Superior temporal gyrus (tissue), 1 donor: ENCODE measurements at regions not wholly inside any gene's neighbourhood (a gene's known extent, or its start where the extent isn't known, plus 50 kb on each side); places are given as distances from the start of the nearest gene placed in this dataset.

Source experiments
- DNase-seq: peaks from one replicate; pipeline ENCODE4 v3.0.0-alpha.2; 2016; ENCODE audit errors: extremely low spot score

DNA sequence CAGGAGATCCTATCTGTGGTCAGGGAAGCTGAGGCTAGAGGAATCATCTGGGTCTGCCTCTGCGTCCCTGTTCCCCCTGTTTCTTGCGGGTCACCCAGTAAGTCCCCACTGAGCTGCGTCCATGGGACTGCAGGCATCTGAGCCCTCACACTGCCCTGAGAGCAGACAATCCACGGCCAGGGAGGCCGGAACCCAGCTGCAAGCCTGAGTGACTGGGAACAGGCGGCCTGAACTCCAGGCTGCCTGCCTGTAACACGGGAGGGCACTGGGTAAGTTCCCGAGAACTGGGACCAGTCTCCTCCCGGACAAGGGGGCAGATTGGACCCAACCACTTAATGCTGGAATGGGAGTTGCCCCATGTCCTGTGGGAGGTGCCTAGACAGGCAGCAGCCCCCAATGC lies 727.4 kb downstream of the BRD1 start:
- DNase-seq: no peak

DNA sequence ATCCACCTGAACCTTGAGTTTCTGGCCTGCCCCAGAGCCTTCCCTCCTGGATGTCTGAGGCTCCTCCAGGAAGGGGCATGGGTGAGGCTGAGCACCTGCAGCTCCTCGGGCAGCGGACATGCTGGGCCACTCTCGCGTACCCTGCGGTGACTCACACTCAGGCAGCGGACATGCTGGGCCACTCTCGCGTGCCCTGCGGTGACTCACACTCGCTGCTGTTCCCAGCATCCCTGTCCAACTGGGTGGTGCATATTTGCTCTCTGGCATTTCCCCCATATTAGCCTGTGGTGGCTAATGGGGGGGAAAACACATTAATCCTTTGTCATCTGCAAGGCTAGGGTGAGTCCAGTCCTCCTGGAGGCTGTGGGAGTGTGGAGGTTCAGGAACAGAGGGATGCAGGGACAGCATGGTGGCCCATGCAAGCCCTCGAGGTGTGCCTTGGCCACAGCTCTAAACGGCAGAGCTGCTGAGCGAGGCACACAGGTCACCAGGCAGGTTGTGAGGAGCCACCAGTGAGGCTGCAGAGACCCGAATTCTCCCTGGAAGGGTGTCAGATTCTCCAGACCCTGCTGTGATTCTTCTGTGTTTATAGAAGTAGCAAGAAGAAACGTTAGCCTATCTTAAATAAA lies 728.1 kb downstream of the BRD1 start:
- DNase-seq: no peak

DNA sequence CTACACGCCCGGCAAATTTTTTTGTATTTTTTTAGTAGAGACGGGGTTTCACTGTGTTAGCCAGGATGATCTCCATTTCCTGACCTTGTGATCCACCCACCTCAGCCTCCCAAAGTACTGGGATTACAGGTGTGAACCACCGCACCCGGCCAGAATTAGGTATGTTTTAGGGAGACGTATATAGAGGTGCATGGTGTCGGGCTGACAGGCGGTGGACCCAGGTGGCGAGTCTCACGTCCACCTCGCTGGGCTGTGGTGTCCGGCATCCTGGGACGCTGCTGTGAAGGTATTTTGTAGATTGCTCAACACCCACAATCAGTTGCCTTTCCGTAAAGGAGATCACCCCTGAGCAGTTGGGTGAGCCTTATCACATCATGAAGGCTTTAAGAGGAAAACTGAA lies 728.6 kb downstream of the BRD1 start:
- no peak for DNase-seq

DNA sequence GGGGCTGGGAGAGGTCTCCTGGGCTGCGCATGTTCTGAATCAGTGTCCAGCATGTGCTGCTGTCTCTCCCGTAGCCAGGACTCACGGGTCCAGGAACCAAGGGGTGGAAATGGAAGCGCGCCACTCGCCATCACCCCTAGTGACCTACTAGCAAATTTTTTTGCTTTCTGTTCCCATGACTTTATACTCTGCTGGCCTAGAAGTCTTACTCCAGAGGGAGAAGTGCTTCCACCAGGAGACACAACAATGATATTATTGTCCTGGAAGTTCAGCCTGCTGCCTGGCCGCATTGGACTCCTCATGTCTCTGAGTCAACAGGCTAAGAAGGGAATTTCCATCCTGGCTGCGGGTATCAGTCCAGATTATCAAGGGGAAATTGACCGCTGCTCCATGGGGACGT lies 729.7 kb downstream of the BRD1 start:
- no peak for DNase-seq

DNA sequence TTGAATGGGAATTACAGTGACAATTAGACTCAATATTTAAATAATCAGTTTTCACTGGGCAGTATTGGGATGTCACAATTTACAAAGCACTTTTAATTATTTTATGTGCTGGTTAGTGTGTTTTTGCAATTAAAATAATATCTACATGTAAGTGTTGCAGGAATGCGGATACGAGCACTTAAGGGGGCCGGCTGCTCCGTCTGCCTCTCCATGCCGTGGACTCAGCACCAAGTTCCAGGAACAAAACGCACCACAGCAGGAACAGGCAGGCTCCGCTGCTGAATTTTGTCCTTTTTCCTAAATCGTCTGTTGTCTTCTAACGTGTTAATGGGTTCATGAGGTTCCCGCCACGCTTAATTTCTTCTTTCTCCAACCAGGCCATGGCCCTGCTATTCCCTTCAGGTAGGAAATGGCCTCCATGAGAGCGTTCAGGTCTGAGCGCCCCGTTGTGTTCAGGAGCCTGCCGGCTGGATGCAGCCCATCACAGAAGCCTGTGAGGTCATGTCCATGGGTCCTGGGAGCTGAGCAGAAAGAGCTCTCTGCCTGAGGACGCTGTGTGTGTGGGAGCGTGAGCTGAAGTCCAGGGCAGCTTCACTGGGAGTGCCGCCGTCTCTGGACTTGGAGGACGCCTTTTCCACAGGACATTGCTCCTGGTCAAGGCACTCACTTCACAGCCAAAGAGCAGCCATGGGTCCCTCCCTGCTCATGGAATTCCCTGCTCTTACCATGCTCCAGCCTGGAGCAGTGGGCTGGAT lies 730.3 kb downstream of the BRD1 start:
- no peak for DNase-seq

DNA sequence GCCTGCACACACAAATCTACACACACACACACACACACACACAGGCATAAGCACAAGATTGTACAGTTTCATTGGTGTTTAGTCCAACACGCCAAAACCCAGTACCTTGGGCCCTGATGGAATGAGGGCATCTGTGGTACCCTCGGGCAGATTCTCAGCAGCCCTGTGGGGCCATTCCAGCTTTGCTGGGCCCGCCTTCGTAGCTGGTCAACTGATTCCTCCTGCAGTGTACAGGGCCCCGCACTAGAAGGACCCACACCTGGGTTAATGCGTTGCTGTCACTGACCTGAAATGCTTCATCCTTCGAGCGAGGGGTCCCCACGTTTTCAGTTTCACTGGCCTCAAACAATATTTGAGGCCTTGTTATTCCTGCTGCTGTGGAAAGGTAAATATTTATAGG lies 731.2 kb downstream of the BRD1 start:
- DNase-seq: no peak

DNA sequence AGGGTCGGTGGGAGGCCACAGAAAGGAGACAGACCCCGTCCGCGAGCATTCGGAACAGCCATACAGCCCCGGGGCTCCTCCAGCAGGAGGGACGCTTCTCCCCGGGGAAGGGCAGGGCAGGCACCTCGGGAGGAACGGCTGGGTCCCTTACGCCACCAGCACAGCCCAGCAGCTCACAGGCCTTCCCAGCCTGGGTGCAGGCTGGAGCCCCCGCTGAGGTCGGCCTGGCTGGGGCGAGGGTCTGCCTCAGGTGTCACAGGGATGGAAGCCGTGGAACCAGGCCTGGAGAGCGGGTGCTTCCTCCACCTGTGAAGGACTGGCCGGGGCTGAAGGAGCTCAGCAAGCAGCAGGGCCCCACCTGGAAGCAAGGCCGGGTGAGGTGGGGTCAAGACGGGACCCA lies 732.3 kb downstream of the BRD1 start:
- no peak for DNase-seq

DNA sequence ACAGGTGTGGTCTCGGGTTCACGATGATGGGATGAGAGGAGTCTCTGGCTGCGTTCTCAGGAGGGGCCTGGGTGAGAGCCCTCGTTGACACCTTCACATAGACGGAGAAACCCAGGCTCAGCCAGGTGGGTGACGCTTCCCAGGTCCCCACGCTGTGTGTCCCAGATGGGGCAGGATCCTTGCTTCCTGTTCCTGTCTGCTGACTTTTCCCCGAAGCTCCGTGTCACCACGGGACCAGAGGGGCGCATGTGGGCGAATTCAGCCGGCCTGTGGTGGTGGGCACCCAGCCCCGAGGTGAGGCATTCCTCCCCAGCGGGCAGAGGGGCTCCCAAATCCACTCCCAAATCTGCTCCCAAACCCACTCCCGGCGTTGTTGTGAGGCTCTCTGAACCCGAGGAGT lies 732.8 kb downstream of the BRD1 start:
- no peak for DNase-seq

DNA sequence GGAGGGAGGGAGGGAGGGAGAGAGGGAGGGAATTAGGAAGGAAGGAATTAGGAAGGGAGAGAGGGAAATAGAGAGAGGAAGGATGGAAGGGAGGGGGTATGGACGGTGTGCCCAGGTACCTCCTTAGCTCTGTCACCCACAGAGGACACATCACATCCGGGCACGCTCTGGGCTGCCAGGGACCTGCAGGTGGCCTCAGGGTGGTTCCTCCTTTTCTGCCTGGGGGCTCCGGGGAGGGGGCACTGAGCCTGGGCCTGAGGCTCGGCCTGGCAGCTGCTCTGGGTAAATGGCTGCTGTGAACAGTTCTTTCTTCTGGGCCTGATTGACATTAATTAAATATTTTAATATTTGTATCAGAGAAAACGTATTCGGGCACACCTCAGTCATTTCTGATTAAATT lies 733.5 kb downstream of the BRD1 start:
- DNase-seq: no peak

DNA sequence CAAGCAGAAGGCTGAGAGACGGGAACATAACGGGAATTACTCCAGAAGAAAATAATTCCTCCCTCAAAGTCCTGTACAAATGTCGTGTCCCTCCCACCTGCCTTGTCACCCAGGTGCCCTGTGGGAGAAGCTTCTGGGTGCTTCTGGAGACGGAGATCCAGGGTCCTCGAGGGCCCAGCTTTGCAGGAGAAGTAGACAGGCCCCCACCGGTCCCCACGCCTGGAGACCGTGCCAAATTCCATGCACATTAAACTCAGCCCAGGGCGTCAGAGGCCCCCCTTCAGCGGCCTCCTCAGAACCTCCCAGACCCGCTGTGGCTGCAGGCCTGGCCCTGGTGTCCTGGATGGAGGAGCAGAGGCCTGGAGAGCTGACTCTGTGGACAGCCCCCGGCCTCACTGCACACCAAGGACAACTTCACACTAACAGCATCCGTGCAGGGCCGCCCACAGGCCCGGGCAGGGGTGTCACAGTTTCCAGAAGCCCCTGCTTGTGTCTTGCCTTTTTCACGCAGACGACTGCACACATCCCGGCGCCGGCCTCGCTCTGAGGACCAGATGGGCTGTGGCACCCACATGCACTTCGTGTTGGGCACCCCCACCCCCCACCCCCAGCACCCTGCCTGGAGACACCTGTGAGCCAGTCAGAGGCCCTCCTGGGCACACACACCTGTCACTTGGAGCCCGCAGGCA lies 734.3 kb downstream of the BRD1 start:
- DNase-seq: no peak

DNA sequence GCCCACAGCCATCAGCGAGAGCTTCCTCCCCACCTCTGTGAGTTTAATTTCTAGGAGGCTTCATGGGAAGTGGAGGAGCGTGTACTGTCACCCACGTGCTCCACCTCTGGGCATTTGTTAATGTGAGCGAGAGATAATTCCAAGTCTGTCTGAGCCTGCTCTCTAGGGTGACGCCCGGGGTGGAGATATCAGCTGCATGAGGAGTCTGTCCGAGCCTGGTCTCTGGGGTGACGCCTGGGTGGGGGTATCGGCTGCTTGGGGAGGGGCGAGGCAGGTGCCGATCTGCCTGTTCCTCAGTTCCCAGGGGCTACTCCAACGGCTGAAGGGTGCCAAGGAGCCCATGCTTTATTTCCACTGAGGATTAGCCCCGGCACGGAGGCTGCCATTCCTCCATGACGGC lies 735.0 kb downstream of the BRD1 start:
- DNase-seq: no peak

DNA sequence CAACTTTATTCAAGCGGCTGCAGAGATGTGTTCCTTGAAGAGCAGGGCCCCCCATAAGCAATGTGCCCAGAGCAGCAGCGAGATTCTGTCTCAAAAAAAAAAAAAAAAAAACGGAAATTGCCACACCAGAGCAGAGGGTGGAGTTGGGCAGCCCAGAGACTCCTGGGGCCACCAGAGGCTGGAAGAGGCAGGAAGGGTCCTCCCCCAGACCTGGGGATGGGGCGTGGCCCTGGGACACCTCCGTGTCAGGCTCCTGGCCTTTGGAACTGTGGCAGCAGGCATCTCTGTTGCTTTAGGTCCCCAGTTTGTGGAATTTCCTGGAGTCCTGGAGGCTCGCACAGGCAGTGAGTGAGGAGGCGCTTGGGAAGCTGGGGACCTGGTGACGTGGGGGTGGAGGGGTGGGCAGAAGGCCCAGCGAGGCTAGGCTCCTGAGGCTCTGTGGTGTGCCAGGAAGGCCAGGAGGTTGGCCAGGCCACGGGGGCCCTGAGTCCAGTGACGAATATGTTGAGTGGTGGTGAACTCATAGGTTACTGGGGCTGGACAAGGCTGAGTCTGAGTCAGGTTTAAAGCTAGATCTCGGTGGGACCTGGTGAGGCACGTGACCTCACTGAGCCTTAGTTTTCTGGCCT lies 735.6 kb downstream of the BRD1 start:
- no peak for DNase-seq

DNA sequence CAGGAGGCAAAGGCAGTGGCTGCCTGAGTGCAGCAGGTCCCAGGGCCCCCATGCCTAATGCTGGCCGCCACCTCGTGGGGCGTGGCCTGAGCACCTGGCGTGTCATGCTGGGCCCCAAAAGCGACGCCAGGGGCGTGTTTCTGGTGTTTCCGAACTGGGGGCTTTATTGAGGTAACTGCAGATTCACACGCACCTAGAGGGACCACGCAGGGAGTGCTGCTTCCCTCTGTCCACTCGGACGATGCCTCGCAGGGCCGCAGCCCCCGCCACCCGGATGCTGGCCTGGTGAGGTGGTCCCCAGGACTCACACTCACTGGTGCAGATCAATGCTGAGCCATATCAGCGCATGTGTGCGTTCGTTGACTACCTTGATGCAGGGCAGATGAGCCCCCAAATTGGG lies 736.2 kb downstream of the BRD1 start:
- DNase-seq: no peak

DNA sequence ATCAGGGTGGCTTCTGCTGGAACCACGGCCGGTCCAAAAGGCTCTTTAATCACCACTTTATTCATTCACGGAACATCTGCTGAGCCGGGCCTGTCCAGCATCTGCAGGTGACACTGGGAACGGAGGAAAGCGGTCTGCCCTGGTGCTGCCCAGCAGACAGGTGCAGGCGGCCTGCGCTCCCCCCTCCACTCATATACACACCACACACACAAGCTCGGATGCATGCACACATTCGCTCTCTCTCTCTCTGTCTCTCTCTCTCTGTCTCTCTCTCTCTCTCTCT lies 736.9 kb downstream of the BRD1 start:
- no peak for DNase-seq

DNA sequence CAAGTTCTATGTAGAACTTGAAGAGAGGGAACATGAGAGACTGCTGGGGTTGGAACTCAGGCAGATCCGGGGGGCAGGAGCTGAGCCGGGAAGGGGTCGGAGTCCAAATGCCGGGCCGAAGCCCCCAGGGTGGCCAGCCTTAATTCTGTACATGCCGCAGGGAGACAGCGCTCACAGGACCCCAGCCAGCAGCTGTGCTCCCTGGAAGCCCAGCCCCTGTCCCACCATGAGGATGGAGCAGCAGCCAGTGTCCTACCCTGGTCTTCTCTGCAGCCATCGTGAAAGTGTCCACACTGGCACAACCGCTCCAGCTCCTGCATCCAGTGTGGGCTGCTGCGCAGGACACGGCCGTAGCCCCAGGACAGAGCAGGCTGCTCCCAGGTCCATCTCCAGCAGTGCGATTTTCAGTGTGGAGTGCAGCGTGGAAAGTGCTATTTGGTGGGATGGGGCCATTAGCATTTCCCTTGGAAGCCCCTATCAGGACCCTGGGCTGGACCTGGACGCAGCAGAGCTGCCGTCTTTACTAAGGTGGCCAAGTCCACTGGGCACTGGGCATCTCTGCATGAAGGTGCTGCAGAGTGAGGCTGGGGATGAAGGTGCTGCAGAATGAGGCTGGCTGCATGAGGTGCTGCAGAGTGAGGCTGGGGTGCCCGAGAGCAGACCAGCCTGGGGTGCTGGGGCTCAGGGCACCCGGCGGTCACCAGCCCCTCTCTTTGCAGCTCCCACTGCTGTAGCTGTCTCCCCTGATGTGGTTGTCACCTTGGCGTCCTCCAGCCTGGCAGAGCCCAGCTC lies 737.4 kb downstream of the BRD1 start:
- DNase-seq: no peak

DNA sequence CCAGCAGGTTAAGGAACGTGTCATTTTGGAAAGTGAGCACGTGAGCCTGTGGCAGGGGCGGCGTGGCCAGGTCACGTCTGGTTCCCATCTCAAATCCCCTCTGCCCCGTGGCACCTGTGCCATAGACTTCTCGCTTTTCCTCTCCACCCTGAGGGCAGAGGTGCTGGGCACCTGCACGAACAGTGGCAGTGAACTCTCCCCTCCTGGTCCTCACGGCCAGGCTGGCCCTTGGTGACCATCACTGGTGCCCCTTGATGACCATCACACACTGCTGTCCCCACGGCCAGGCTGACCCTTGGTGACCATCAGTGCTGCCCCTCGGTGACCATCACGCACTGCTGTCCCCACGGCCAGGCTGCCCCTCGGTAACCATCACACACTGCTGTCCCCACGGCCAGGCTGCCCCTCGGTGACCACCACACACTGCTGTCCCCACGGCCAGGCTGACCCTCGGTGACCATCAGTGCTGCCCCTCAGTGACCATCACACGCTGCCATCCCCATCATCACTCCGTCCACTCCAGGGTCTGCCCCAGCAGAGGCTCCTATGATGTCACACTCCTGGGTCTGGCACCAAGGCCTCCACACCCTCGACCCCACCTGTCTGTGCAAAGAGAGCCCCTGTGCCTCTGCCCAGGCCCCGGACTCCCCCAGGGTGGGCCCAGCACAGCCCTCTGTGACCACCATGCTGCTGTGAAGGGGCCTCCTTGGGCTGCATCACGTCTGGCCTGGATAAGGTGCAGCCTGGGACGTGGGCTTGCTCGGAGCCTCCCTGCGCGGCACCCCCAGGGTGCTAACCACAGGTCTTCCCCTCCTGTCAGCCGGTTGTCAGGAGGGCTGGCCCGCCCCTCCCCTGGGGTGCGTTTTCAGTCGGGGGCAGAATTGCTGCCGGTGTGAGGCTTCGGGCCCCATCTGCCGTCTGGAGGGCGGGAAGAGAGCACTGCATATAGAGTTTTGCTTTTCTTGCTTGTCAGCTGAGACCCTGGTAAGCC lies 738.6 kb downstream of the BRD1 start:
- DNase-seq: no peak

DNA sequence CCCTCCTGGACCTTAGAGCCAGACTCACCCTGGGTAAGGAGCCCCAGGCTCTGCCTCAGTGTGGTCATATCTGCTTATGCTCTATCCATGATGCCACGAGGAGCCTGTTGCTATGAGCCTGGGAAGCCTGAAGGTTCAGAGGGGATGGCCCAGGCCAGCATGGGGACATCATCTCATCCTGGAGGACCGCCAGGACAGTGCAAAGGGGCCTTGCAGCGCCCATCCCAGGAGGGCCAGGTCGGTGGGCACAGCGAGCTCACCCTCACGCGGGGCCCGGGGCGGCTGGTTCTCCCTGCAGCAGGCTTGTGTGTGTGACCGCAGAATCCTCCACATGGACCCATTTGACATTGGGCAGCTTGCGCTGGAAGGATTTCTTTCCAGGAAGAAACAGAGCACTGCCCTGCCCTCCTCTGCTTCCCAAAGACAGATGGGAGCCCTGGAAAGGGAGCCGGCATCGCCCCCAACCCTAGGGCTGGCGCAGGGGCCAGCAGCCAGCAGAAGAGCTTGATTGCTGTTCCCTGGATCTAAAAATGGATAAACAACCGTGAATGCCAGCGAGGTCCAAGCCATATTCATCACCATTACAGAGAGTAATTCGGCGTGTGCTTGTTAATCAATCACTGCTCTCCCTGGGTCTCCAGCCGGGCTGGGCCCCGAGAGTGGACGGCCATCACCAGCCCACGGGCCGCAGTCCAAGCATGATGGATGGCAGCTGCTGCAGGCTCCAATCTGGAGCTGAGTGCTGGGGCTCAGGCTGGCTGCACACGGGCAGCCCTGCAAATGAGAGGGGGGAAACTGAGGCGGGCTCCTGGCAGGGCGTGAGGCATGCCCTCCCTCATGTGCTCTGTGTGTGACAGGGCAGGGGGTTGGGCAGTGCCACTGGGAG lies 739.7 kb downstream of the BRD1 start:
- DNase-seq: no peak

DNA sequence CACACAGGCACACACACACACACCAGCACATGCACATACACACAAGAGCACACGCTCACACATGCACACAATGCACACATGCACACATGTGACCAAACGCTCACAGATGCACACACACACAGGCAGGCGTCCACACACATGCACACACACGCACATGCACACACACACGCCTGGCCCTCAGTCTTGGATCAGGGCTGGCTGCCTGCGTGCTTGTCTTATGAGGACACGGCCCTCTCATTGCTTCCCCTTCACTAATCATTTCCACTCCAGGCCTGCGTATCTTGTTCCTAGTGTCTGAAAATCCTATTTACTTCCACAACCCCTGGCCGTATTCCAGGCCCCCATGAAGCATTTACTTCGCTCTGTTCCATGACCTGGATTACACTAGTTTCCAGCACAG lies 740.5 kb downstream of the BRD1 start:
- no peak for DNase-seq

DNA sequence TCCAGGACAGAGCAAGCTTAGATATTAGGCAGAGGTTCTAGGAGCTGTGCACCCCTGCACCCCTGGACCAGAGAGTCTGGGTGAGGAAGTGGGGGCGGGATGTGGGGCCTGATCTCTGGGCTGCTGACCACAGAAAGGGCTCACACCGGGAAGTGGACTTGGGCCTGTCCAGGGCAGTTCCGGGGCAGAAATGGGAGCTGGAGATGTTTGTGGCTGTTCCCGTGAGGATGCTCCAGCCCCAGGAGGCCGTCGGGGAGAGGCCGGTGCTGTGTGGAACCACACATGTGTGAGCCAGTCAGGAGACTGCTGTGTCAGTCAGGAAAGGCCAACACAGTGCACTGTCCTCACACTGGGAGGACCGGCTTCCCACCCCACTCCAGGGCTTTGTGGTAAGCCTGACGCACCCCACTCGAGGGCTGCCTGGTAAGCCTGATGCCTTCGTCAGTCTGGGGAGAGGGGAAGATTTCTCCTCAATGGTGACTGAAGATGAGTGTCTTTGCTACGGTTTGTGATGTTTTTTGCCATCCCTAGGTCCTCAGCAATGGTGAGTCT lies 741.0 kb downstream of the BRD1 start:
- DNase-seq: no peak

DNA sequence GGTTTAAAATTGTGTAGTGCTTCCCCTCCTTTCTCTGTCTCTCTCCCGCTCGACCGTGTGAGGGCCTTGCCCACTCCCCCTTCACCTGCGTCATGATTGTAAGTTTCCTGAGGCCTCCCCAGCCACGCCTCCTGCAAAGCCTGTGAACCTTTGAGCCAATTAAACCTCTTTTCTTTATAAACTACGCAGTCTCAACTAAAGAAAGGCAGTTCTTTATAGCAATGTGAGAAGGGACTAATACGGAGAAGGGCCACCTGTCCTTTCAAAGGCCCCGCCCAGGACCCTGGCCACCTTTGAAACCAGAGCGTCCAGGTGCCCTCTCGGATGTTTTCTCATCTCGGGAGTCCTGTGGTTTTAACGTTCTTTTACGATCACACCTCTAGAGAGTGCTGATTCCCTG lies 741.5 kb downstream of the BRD1 start:
- no peak for DNase-seq
